ENCODE measurements at regions not wholly inside any gene's neighbourhood (a gene's known extent, or its start where the extent isn't known, plus 50 kb on each side); places are given as distances from the start of the nearest gene placed in this dataset.

- no peak for TF ChIP-seq CTCF (IDR thresholded peaks at IDR 0.05 in 2 of 3, conservative IDR thresholded peaks at IDR 0.05 in 1 of 3; ENCODE audit: control insufficient read depth in 2 of 3, extremely low read depth in 1 of 3, insufficient read depth in 1 of 3, low read depth in 3 of 3, low read length in 3 of 3)
- TF ChIP-seq NRF1 (conservative IDR thresholded peaks at IDR 0.05; ENCODE audit: low read depth, low read length), result no peak
- no peak for TF ChIP-seq TCF7 (IDR thresholded peaks at IDR 0.05; ENCODE audit: borderline replicate concordance)
- TF ChIP-seq RAD51 (IDR thresholded peaks at IDR 0.05), result no peak
- TF ChIP-seq RAD21 (IDR thresholded peaks at IDR 0.05; ENCODE audit: insufficient read depth, low read depth, low read length), result no peak
- TF ChIP-seq PKNOX1 (IDR thresholded peaks at IDR 0.05), result no peak
Measured at GRCh38 chr4:106671716-106672115, 303.1 kb upstream of the GIMD1 start.
